Smooth muscle cell (in vitro differentiated cells): ENCODE measurements at regions not wholly inside any gene's neighbourhood (a gene's known extent, or its start where the extent isn't known, plus 50 kb on each side); places are given as distances from the start of the nearest gene placed in this dataset.

ENCODE experiments used
- DNase-seq: peaks from one replicate; lab custom pipeline; 2025; ENCODE audit not compliant: unreplicated experiment; lab: John Stamatoyannopoulos, UW
- H2AFZ ChIP-seq: fragments of 200-600 bp; sonication (generic); 2 replicates; pipeline ENCODE4 v1.6.0; 2016; ENCODE audit warnings: antibody characterized with exemption, low read depth, mild to moderate bottlenecking
- H3F3A ChIP-seq: fragments of 200-600 bp; sonication (generic); 2 replicates; pipeline ENCODE4 v1.6.0; 2017; ENCODE audit warnings: antibody characterized with exemption, low read depth
- H3K27ac ChIP-seq: fragments of 200-600 bp; sonication (generic); 2 replicates; pipeline ENCODE4 v1.5.1; 2016; ENCODE audit warnings: low read depth, mild to moderate bottlenecking
- H3K27me3 ChIP-seq: fragments of 200-600 bp; sonication (generic); 2 replicates; pipeline ENCODE4 v1.6.1; 2016; ENCODE audit warnings: low read depth, mild to moderate bottlenecking
- H3K36me3 ChIP-seq: fragments of 200-600 bp; sonication (generic); 2 replicates; pipeline ENCODE4 v1.5.1; 2016; ENCODE audit warnings: low read depth
- H3K4me1 ChIP-seq: fragments of 200-600 bp; sonication (generic); 2 replicates; pipeline ENCODE4 v1.5.1; 2016; ENCODE audit warnings: low read depth
- H3K4me2 ChIP-seq: fragments of 200-600 bp; sonication (generic); 2 replicates; pipeline ENCODE4 v1.6.0; 2016; ENCODE audit warnings: mild to moderate bottlenecking
- H3K4me3 ChIP-seq: fragments of 200-600 bp; sonication (generic); 2 replicates; pipeline ENCODE4 v1.5.1; 2016; ENCODE audit warnings: mild to moderate bottlenecking
- H3K79me2 ChIP-seq: fragments of 200-600 bp; sonication (generic); 2 replicates; pipeline ENCODE4 v1.6.0; 2016; ENCODE audit warnings: low read depth, mild to moderate bottlenecking
- H3K9ac ChIP-seq: fragments of 200-600 bp; sonication (generic); 2 replicates; pipeline ENCODE4 v1.6.0; 2016; ENCODE audit warnings: low read depth
- H3K9me3 ChIP-seq: fragments of 200-600 bp; sonication (generic); replicated peaks from 2 replicates; pipeline ENCODE4 v1.5.1; 2016; ENCODE audit warnings: low read depth
- H4K20me1 ChIP-seq: fragments of 200-600 bp; sonication (generic); 2 replicates; pipeline ENCODE4 v1.6.0; 2016; ENCODE audit warnings: low read depth
- WGBS: methylation state at CpG from one replicate; pipeline ENCODE4 v1.1.7; 2016; ENCODE audit warnings: low lambda C conversion rate; 5-methylcytosine and 5-hydroxymethylcytosine counted together
- TF ChIP-seq, protein P1 (sequence below): fragments of 200-600 bp; sonication (generic); IDR thresholded peaks from 2 replicates; pipeline ENCODE4 v1.5.1; 2017; ENCODE audit warnings: borderline replicate concordance, mild to moderate bottlenecking, antibody characterized with exemption; ENCODE audit not compliant: insufficient read depth, poor library complexity, severe bottlenecking

DNA sequence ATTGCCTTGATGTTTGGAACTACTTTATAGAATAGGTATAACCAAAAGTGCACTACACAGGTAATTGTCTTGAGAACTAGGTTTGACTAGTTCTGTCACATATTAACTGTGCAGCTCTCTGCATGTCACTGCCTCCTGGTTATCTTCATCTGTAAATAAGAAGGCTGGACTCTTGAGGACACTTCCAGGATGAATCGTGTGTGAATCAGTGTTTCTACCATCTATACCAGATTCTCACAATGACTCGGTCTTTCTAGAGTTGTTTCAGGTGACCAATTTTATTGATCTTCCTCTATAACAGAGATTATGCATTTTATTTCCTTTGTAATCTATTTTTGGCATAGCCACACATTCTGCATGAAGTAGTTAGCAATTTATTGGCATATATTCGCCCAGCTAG is 1181.0 kb upstream of the TENM4 start:
- no peaks in the 10 kb centered on the region for H3K27me3 ChIP-seq
- DNase-seq = no peak
- no peak overlapping the region for H3K9ac ChIP-seq
- H2AFZ ChIP-seq = no peak overlapping the region
- no peak overlapping the region for H3K4me2 ChIP-seq
- H3K4me3 ChIP-seq = no peak overlapping the region
- H3F3A ChIP-seq = no peaks in the 10 kb centered on the region
- H3K9me3 ChIP-seq = no peaks in the 10 kb centered on the region
- no peaks in the 10 kb centered on the region for H3K36me3 ChIP-seq
- H3K79me2 ChIP-seq = no peaks in the 10 kb centered on the region
- H3K4me1 ChIP-seq = no peaks in the 10 kb centered on the region
- TF ChIP-seq, protein P1, sequence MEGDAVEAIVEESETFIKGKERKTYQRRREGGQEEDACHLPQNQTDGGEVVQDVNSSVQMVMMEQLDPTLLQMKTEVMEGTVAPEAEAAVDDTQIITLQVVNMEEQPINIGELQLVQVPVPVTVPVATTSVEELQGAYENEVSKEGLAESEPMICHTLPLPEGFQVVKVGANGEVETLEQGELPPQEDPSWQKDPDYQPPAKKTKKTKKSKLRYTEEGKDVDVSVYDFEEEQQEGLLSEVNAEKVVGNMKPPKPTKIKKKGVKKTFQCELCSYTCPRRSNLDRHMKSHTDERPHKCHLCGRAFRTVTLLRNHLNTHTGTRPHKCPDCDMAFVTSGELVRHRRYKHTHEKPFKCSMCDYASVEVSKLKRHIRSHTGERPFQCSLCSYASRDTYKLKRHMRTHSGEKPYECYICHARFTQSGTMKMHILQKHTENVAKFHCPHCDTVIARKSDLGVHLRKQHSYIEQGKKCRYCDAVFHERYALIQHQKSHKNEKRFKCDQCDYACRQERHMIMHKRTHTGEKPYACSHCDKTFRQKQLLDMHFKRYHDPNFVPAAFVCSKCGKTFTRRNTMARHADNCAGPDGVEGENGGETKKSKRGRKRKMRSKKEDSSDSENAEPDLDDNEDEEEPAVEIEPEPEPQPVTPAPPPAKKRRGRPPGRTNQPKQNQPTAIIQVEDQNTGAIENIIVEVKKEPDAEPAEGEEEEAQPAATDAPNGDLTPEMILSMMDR = no peak
- WGBS = 64% methylated on average over 3 of the region's 3 CpGs
- no peak overlapping the region for H3K27ac ChIP-seq
- no peaks in the 10 kb centered on the region for H4K20me1 ChIP-seq

DNA sequence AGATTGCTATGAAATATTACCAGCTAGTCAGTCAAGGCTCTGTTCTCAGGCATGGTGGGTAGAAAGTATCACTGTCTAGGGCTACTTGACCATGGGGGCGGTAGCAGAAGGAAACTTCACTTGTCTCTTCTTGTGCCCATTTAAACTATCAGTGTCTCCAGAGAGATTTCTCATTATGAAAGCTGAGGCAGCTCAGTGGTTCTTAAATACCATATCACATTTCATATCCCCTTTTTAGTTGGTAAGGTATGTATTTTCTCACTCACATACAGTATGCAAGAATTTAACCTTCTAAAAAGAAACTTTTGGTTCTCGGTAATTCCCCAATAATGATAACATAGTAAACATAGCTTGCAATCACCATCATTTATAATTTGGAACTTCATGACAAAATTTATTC is 1180.0 kb upstream of the TENM4 start:
- Histone ChIP-seq H3K9me3 (no peaks in the 10 kb centered on the region), H3K79me2 (no peaks in the 10 kb centered on the region), H3K9ac (no peak overlapping the region), H4K20me1 (no peaks in the 10 kb centered on the region), H3K4me1 (no peaks in the 10 kb centered on the region), H3K4me2 (no peak overlapping the region), H3K27me3 (no peaks in the 10 kb centered on the region), H3F3A (no peaks in the 10 kb centered on the region), H2AFZ (no peak overlapping the region), H3K27ac (no peak overlapping the region), H3K4me3 (no peak overlapping the region), H3K36me3 (no peaks in the 10 kb centered on the region)
- TF ChIP-seq, protein P1 = no peak
- WGBS = 94% methylated on average over 2 of the region's 2 CpGs
- no peak for DNase-seq

DNA sequence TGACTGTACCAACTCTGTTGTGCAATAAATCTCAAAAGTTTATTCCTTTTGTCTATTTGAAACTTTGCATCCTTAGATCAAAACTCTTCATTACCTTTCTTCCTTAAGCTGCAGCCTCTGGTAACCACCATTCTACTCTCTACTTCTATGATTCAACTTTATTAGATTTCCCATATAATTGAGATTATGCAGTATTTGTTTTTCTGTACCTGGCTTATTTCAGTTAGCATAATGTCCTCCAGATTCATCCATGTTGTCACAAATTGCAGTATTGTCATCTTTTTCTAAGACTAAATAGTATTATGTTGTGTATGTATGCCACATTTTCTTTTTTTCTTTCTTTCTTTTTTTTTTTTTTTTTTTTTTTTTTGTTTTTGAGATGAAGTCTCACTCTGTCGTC is 1176.3 kb upstream of the TENM4 start:
- H2AFZ ChIP-seq = no peak overlapping the region
- H3K4me3 ChIP-seq = no peak overlapping the region
- TF ChIP-seq, protein P1 = no peak
- H3K79me2 ChIP-seq = no peaks in the 10 kb centered on the region
- WGBS = 93% methylated on average over 1 of the region's 1 CpG
- no peak overlapping the region for H3K4me2 ChIP-seq
- H3F3A ChIP-seq = no peaks in the 10 kb centered on the region
- DNase-seq = no peak
- no peaks in the 10 kb centered on the region for H3K36me3 ChIP-seq
- H3K27me3 ChIP-seq = no peaks in the 10 kb centered on the region
- no peak overlapping the region for H3K9ac ChIP-seq
- H3K27ac ChIP-seq = no peak overlapping the region
- H4K20me1 ChIP-seq = no peaks in the 10 kb centered on the region
- H3K4me1 ChIP-seq = peaks cover 5% of the 10 kb centered on the region
- no peaks in the 10 kb centered on the region for H3K9me3 ChIP-seq

DNA sequence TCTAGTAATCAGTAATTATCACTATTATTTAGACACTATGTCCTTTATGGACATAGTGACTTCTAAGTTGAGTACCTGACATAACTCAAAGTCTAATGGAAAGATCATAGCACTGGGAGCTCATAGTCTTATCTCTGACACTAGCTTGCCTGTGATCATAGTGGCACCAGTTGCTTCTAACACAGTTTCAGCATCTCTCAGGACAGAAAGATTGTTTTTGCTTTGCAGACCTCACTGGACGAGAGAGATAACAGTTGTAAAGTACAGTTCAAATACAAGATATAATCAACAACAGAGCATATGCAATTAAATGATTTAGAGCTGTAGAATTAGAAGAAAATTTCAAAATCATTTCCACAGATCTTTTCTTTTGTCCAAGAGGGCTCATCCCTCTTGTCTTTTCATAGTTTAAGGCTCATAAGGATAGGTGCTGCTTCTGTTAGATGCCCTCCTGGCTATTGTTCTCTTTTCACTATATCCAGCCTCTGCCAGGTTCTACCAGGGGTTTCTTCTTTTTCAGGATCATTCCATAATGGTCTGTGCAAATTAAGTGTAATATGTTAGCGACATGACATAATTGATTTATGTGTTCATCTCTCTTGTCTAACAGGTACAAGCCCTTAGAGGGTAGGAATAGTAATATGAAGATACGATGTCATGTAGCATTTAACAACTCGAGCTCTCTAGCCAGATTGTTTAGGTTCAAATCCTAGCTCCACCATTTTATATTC is 1175.4 kb upstream of the TENM4 start:
- Histone ChIP-seq H3K27me3 (no peaks in the 10 kb centered on the region), H3K36me3 (no peaks in the 10 kb centered on the region), H2AFZ (no peak overlapping the region), H3K9ac (no peak overlapping the region), H3K4me1 (peaks cover 5% of the 10 kb centered on the region), H3K9me3 (no peaks in the 10 kb centered on the region), H3K4me3 (no peak overlapping the region), H3F3A (no peaks in the 10 kb centered on the region), H3K27ac (no peak overlapping the region), H4K20me1 (no peaks in the 10 kb centered on the region), H3K4me2 (no peak overlapping the region), H3K79me2 (no peaks in the 10 kb centered on the region)
- TF ChIP-seq, protein P1 = no peak
- no peak for DNase-seq
- WGBS = 84% methylated on average over 4 of the region's 4 CpGs
